Tongue (tissue), 1 donor: ENCODE measurements at regions not wholly inside any gene's neighbourhood (a gene's known extent, or its start where the extent isn't known, plus 50 kb on each side); places are given as distances from the start of the nearest gene placed in this dataset.
"Not testable (repeated sequence)": the region's sequence is repeated elsewhere in the genome, so short reads cannot be mapped to it uniquely, and the experiment has no call there.

Experiments used
- DNase-seq: peaks from one replicate; pipeline ENCODE4 v3.0.0-alpha.2; 2015

DNA sequence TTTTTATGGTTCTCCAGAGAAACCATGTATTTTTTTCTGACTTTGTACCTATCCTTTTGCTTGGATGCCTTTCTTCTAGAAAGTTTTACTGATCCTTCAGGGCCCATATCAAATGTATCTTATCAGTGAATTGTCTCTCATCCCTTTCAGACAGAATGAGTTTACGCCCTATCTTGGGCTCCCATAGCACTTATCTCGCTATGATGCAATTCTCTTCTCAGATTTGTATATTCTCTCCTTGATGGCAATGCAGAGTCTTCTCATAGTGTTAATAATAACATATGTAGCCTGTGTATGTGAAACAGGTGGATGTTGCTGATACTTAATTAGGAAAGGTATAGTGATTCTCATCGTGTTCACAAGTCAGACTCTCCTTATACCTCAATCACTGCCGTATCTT, 336.2 kb downstream of the UTRN start:
- no peak for DNase-seq

- no peak for DNase-seq
Observed at GRCh38 chr6:144624246-144624645, 339.1 kb downstream of the UTRN start.

- DNase-seq, result no peak
Observed at GRCh38 chr6:144624716-144625115, 339.6 kb downstream of the UTRN start.

DNA sequence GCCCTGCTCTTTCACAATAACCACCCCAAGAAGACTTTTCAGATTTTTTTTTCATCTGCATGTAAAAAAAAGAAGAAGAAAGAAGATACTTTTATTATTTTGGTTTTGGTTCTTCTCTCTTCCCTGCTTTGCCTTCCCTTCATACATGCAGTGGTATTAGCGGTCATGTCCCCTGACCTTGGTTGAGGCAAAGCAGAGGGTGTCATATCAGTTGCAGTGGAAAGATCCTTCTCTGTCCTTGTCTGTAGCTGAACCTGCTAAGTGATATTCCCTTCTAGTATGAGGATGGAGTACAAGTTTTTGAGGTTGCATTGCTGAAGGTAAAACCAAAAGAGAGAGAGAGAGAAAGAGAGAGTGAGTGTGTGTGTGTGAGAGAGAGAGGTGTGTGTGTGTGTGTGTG, 345.7 kb downstream of the UTRN start:
- no peak for DNase-seq

DNA sequence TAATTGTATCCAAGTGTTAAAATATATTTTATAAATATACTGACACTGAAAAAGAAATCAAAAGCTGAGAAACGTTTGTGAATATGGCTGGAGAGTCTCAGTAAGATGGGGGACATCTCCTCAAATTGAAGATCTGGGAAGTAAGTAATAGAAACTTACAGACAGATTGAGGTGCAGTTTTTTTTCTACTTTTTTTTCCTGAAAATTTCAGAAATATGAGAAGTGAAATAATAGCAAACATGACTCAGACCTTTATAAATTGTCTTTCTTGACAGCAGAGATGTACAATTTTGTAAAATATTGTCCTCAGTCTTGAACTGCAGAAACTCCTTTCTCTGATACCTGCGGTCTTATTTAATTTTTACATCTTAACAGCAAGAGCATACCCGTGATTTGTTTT, 347.1 kb downstream of the UTRN start:
- DNase-seq, result no peak

DNA sequence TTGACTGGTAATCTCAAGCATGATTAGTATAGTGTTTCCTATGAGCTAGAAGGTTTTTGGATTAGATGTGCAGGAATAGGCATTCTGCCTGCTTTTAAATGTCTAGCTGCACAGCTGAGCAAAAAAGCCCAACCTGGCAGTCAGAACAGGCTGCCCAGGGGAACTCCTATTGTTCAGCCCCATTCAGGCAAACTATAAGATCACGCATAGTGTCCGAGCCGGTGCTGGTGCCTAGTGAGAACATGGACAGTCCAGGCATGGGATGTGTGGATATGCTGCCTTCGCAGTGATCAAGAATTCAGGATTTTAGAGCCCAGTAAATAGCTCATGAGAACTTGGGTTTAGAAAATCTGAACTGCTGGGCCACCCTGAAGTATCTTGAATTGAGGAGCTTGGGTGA, 348.8 kb downstream of the UTRN start:
- no peak for DNase-seq

DNA sequence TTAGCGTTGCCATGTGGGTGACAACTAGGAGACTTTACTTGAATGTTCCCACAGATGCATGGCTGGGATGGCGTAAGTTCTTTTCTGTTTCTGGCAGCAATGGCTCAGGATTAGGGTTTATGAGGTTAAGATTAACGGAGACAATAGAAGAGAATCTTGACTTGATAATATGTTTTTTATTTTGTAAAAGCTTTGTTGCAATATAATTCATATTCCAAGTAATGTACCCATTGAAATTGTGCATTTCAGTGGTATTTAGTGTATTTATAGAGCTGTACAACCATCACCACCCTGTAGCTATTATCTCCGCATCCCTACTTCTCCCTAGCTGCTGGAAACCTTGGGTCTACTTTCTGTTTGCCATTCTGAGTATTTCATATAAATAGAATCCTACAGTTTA, 349.2 kb downstream of the UTRN start:
- DNase-seq, result no peak

GRCh38 chr6:144635051-144635450, 349.9 kb downstream of the UTRN start:
- no peak for DNase-seq

DNA sequence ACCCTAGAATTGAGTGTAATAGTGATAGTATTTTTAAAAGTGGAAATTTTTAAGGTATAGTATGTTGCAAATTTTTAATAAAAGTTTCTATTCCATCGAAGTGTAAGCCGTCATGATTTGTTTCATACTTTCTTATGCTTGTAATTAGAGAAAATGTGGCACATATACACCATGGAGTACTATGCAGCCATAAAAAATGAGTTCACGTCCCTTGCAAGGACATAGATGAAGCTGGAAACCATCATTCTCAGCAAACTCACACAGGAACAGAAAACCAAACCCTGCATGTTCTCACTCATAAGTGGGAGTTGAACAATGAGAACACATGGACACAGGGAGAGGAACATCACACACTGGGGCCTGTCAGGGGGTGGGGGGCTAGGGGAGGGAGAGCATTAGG, 350.9 kb downstream of the UTRN start:
- not testable (repeated sequence) for DNase-seq

- no peak for DNase-seq
Observed at GRCh38 chr6:144637541-144637940, 352.4 kb downstream of the UTRN start.

DNA sequence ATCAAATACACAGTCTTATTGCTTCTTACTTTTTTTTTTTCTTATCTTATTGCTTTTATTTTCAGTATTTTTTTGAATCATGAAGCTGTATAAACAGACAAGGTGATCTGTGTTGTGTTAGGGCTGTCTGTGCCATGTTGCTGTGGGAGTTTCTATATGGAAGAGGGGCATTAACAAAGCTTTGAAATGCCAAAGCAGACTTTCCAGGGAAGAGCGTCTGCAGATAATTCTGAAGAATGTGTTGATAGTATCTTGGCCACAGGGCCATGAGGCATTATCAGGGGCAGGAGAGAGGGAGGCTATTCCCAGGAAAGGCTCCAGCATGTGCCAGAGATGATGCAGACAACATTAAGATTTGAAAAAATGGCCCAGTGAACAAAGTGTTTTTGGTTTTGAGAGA, 354.5 kb downstream of the UTRN start:
- DNase-seq, result no peak

DNA sequence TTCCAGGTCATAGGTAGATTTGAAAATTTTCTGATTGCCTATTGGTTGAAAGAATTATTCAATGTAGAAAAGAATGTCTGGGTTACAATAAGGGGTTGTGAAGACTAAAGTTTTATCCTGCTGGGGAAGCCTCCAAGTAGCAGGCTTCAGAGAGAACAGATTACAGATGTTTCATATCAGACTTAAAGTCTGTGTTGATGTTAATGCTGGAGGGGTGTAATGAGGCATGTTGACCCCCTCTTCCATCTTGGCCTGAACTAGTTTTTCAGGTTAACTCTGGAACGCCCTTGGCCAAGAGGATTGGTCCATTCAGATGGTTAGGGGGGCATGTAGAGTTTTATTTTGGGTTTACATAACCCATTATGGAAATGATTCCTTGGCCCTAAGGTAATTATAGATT, 356.2 kb downstream of the UTRN start:
- no peak for DNase-seq

DNA sequence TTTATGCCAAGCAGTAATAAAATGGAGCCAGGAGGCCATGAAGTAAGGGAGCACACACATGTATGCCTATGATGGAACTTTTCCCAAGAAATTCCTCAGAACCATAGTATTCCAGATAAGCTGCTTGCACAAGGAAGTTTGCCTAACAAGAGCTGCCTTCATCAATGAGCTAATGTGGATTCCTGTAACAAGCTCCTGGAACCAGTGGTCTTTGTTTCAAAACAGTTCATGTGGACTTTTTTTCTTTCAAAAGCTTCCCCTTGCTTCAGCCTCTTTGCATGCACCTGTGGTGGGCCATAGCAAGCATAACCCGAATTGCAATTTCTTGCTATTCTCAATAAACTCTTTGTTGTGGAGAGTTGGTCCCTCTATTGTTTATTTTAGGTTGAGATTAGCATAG, 359.6 kb downstream of the UTRN start:
- DNase-seq, result no peak

DNA sequence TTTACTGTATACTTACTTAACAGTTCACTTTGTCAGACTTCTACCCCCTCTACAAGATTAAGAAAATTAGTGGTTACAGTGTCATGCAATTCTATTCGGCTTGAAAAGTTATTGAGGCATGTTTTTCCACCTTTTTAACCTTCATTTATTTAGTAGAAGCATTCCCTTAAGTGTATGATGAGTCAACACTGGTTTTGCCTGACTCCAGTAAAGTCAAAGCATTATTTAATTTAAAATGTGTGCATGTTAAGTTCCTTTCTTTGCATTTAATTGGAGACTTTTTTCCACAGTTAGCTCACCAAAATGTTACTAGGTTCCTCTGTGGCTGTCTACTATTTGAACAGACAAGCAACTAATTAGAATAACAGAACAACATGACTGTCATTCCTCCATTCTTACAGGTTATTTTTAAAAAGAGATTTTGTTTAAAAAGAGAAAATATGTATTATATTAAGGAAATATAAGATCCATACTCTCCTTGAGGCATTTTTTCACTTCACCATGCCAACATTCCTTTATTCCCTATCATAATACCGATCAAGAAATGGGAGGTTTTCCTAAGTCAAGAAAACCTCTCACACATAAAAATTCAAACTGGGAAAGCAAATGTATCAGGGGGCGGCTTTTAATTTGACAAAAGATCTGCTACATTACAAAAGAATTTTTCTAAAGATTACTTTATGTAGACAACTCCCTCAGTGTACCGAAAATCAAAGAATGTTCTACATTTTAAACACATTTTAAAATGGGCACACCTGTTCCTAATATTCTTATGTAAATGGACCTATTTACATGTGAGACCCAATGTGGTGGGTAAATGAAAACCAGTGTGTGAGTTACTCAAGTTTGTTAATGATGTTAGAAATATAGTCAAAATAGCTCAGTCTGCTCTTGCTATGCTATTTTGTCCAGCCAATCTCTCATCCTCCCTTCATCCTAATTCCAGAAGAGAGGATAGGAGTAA, 361.2 kb downstream of the UTRN start:
- no peak for DNase-seq

- no peak for DNase-seq
Observed at GRCh38 chr6:144647406-144647964, 362.4 kb downstream of the UTRN start.

DNA sequence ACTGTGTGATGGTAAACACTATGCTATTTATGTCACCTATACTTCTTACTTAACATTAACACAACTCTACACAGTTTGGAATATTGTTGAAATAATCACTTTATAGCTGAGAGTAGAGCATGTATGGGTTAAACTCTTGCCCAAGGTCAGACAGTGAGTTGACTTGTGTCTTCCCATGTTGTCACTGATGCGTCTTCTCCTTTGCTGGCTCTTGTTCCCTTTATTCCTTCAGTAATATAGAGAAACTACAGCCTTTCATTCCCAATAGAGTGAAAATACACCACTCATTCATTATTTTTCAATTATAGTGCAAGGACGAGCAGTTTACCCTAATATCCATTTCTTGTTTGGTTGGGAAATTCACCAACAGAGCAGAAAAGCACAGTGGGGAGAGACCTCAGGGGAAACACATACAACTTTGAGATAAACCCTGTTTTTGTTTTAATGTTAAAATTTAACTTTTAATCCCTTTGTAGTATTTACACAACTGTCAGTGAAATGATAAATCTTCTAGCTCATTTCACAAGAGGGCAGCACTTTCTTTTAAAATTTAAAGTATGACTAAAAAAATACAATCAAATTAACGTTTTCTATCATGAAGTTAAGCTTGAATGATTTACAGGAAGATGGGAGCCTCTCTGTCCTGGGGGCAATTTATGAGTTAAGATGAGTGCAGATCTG, 363.0 kb downstream of the UTRN start:
- DNase-seq, result no peak

DNA sequence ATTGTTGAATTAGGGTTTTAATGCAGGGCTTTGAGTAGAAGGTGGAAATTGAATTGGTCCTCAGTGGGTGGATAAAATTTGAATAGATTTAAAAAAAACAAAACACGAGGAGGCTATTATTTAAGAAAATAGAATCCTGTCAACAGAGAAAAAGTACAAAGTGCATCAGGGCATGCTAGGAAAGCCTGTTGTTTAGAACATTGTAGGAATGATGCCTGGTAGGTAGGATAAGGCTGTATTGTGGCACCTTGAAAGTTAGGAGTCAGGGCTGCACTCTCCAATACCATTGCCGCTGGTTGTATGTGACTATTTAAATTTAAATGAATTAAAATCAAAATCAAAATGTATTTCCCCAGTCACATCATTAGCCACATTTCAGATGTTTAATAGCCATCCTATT, 363.9 kb downstream of the UTRN start:
- DNase-seq, result no peak

GRCh38 chr6:144651234-144651633, 366.1 kb downstream of the UTRN start:
- no peak for DNase-seq

GRCh38 chr6:144652292-144652891, 367.3 kb downstream of the UTRN start:
- no peak for DNase-seq

- DNase-seq, result no peak
Observed at GRCh38 chr6:144653885-144654505, 368.9 kb downstream of the UTRN start.

DNA sequence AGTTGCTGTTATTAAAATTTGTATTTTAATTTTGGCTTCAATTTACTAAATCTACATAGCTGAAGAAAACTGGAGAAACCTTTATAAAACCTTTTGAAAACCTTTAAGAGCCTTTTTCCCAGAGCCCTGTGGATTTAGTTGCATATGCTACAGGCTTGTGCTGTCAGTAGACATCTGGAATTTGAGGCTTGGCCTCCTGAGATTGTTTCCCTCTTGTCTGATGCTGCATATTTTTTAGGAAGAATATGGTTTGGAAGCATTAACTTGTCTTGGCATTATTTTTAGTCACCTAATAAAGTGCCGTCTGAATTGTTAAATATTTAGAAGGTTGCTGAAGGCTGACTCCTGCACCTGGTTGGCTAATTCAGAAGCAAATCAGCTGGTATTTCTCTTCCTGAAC, 369.4 kb downstream of the UTRN start:
- no peak for DNase-seq

GRCh38 chr6:144655376-144655775, 370.2 kb downstream of the UTRN start:
- DNase-seq, result no peak

GRCh38 chr6:144657691-144658090, 372.6 kb downstream of the UTRN start:
- DNase-seq, result no peak
